Activated naive CD8-positive, alpha-beta T cell treated with anti-CD3 and anti-CD28 coated beads, Interleukin-2, amount 50 U/mL, for 24 hours (primary cell): ENCODE measurements at regions not wholly inside any gene's neighbourhood (a gene's known extent, or its start where the extent isn't known, plus 50 kb on each side); places are given as distances from the start of the nearest gene placed in this dataset.

Experiments used
- ATAC-seq: fragments of 150-1000 bp; cut with Tn5 transposase; one replicate; pipeline ENCODE4 v1.10.0; 2021
- DNase-seq: peaks from one replicate; pipeline ENCODE4 v3.0.0; 2021
- H3K27ac Mint-ChIP-seq: one replicate; pipeline ENCODE4 v1.8.0; 2021; ENCODE audit warnings: mild to moderate bottlenecking, mixed read lengths
- H3K27me3 Mint-ChIP-seq: one replicate; pipeline ENCODE4 v1.8.0; 2021; ENCODE audit warnings: mixed read lengths
- H3K36me3 Mint-ChIP-seq: one replicate; pipeline ENCODE4 v1.8.0; 2021; ENCODE audit warnings: low read depth, mixed read lengths
- H3K4me1 Mint-ChIP-seq: one replicate; pipeline ENCODE4 v1.8.0; 2021; ENCODE audit warnings: mixed read lengths
- H3K4me3 Mint-ChIP-seq: one replicate; pipeline ENCODE4 v1.8.0; 2021; ENCODE audit warnings: mild to moderate bottlenecking, moderate library complexity, mixed read lengths
- H3K9me3 Mint-ChIP-seq: one replicate; pipeline ENCODE4 v1.8.0; 2021; ENCODE audit warnings: mixed read lengths

GRCh38 chr16:48846277-48846676, 236.3 kb upstream of the N4BP1 start:
- ATAC-seq = no peak

DNA sequence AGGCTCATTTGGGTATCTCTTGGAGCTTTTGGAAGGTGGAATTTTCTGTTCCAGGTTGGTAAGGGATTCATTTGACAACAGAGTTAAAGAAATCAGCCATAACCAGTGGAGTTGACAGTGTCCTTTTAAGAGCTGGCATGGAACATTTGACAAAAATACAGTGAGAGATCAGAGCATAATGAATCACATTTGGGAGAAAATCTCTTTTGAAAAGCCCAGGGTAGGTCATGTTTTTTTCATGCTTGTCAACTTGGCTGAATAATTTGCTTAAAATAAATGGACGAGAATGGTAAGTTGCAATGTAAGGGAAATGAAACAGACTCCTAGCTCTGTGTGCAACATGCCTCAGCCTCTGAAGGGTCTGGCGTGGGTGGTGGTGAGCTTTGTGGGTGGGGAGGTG, 235.3 kb upstream of the N4BP1 start:
- DNase-seq (no peak), ATAC-seq (no peak)
- Mint-ChIP-seq H3K27me3 (no peaks in the 10 kb centered on the region), H3K4me3 (no peak overlapping the region), H3K9me3 (no peaks in the 10 kb centered on the region), H3K27ac (no peak overlapping the region), H3K4me1 (no peaks in the 10 kb centered on the region), H3K36me3 (no peaks in the 10 kb centered on the region)

More at GRCh38 chr16:48846277-48846676, 236.3 kb upstream of the N4BP1 start:
- no peak for DNase-seq
- no peaks in the 10 kb centered on the region for H3K36me3 Mint-ChIP-seq
- H3K27ac Mint-ChIP-seq = no peak overlapping the region
- no peaks in the 10 kb centered on the region for H3K9me3 Mint-ChIP-seq
- H3K4me1 Mint-ChIP-seq = no peaks in the 10 kb centered on the region
- no peak overlapping the region for H3K4me3 Mint-ChIP-seq
- no peaks in the 10 kb centered on the region for H3K27me3 Mint-ChIP-seq

DNA sequence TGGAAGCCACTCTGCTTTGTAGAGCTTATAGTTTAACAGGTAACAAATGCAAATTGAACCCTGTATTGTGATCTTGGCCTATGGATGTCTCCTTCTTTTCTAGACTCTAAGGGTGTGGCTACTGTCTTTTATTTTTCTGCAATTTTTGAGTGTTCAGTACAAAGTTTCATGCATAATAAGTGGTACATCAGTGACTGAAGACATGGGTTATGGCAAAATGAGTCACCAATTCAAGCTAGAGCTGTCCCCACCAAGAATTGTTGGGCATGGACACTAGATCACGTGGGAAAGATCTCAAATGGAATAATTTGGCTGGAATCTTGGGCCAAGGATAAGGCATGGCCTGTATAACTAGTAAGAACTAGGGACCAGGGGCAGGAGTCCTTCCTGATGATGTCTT, 228.4 kb upstream of the N4BP1 start:
- no peak overlapping the region for H3K4me3 Mint-ChIP-seq
- no peak for DNase-seq
- H3K27ac Mint-ChIP-seq = no peak overlapping the region
- no peaks in the 10 kb centered on the region for H3K27me3 Mint-ChIP-seq
- H3K36me3 Mint-ChIP-seq = no peaks in the 10 kb centered on the region
- H3K9me3 Mint-ChIP-seq = no peaks in the 10 kb centered on the region
- no peaks in the 10 kb centered on the region for H3K4me1 Mint-ChIP-seq
- ATAC-seq = no peak

- no peak for DNase-seq
- Mint-ChIP-seq H3K27ac (no peak overlapping the region), H3K9me3 (no peaks in the 10 kb centered on the region), H3K27me3 (no peaks in the 10 kb centered on the region), H3K4me1 (no peaks in the 10 kb centered on the region), H3K36me3 (no peaks in the 10 kb centered on the region), H3K4me3 (no peak overlapping the region)
- no peak for ATAC-seq
These were observed 226.7 kb upstream of the N4BP1 start for GRCh38 chr16:48836636-48837035.

GRCh38 chr16:48836067-48836466, 226.1 kb upstream of the N4BP1 start:
- DNase-seq = no peak
- Mint-ChIP-seq H3K27ac (no peak overlapping the region), H3K4me1 (no peaks in the 10 kb centered on the region), H3K27me3 (no peaks in the 10 kb centered on the region), H3K36me3 (no peaks in the 10 kb centered on the region), H3K9me3 (no peaks in the 10 kb centered on the region), H3K4me3 (no peak overlapping the region)
- ATAC-seq = no peak

GRCh38 chr16:48834576-48834975, 224.6 kb upstream of the N4BP1 start:
- DNase-seq (no peak), ATAC-seq (no peak)
- Mint-ChIP-seq H3K9me3 (no peaks in the 10 kb centered on the region), H3K27ac (no peak overlapping the region), H3K4me1 (no peaks in the 10 kb centered on the region), H3K36me3 (no peaks in the 10 kb centered on the region), H3K4me3 (no peak overlapping the region), H3K27me3 (no peaks in the 10 kb centered on the region)

- Mint-ChIP-seq H3K9me3 (no peaks in the 10 kb centered on the region), H3K27ac (no peak overlapping the region), H3K36me3 (no peaks in the 10 kb centered on the region), H3K4me1 (no peaks in the 10 kb centered on the region), H3K27me3 (no peaks in the 10 kb centered on the region), H3K4me3 (no peak overlapping the region)
- DNase-seq (no peak), ATAC-seq (no peak)
These were observed 223.5 kb upstream of the N4BP1 start for GRCh38 chr16:48833461-48833860.

DNA sequence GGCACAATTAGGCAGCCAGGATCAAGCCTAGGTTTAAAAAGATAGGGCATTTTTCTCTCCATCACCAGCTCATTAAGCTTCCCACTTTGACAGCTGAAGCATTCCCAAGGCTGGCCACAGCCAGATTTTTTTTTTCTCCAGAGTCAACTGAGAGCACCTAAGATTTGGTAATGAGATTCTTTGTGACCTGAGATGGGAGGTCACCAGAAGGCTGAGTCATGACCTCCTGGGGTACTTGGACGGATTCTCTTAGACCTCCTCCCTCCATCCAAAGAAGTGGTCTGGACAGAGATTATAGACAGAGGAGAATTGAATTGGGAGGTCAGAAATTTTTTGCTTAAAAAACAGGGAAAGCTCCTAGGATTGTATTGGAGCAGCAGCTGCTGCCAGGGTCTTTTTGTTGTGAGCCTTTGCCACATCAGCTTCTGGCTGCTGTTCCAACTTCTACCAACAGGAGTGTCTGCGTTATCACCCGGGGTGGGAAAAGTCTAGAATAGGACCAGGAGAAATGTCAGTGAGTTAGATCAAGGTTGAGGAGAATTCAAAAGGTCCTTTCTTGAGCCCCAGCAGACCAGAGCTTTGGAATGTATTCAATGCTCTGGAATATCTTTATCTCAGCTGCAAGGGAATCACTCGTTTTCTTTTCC, 221.2 kb upstream of the N4BP1 start:
- no peak overlapping the region for H3K4me3 Mint-ChIP-seq
- H3K9me3 Mint-ChIP-seq = peaks cover 4% of the 10 kb centered on the region
- H3K27ac Mint-ChIP-seq = no peak overlapping the region
- DNase-seq = no peak
- no peak for ATAC-seq
- no peaks in the 10 kb centered on the region for H3K4me1 Mint-ChIP-seq
- H3K27me3 Mint-ChIP-seq = no peaks in the 10 kb centered on the region
- H3K36me3 Mint-ChIP-seq = no peaks in the 10 kb centered on the region

- H3K4me1 Mint-ChIP-seq = no peaks in the 10 kb centered on the region
- ATAC-seq (no peak), DNase-seq (no peak)
- no peaks in the 10 kb centered on the region for H3K27me3 Mint-ChIP-seq
- H3K4me3 Mint-ChIP-seq = no peak overlapping the region
- H3K36me3 Mint-ChIP-seq = no peaks in the 10 kb centered on the region
- H3K9me3 Mint-ChIP-seq = peaks cover 4% of the 10 kb centered on the region
- no peak overlapping the region for H3K27ac Mint-ChIP-seq
These were observed 219.6 kb upstream of the N4BP1 start for GRCh38 chr16:48829336-48830310.

DNA sequence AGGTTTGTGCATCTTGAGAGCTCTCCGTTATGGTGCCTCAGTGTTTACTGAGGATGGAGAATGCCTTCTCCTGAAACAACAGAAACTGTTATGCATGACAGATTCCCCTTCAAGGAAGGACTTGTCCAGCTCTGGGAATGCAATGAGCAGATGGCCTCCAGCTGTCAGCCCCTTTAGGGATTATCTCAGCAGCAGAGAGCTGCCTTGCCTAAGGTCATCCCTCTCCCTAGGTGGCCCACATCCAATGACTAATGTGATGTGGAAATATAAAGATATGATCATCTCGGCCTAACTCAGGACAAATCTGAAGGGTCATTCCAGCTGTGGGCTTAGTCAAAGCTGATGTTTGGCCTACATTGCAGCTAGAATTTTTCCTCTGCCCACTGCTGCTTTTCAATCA, 214.3 kb upstream of the N4BP1 start:
- ATAC-seq = no peak
- no peak for DNase-seq
- Mint-ChIP-seq H3K4me1 (no peaks in the 10 kb centered on the region), H3K9me3 (peaks cover 4% of the 10 kb centered on the region), H3K36me3 (no peaks in the 10 kb centered on the region), H3K27ac (no peak overlapping the region), H3K4me3 (no peak overlapping the region), H3K27me3 (no peaks in the 10 kb centered on the region)

GRCh38 chr16:48822431-48822830, 212.5 kb upstream of the N4BP1 start:
- H3K4me3 Mint-ChIP-seq = no peak overlapping the region
- ATAC-seq = no peak
- H3K9me3 Mint-ChIP-seq = peaks cover 4% of the 10 kb centered on the region
- DNase-seq = no peak
- no peaks in the 10 kb centered on the region for H3K27me3 Mint-ChIP-seq
- H3K27ac Mint-ChIP-seq = no peak overlapping the region
- H3K4me1 Mint-ChIP-seq = no peaks in the 10 kb centered on the region
- H3K36me3 Mint-ChIP-seq = no peaks in the 10 kb centered on the region

DNA sequence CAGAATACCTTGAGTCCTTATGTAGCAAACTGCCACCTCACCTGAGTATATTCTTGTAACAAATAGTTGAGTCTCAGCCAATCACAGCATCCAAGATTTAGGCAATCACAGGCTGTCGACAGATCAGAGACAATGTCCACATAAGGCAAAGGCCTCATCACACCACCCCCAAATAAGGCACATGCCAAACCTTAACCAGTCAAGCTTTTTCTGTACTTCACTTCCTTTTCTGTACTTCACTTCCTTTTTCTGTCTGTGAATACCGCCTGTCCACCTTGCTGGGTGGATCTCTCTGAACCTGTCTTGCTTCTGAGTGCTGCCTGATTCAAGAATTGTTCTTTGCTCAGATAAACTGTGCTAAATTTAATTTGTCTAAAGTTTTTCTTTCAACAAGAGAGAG, 210.4 kb upstream of the N4BP1 start:
- Mint-ChIP-seq H3K4me3 (no peak overlapping the region), H3K27me3 (no peaks in the 10 kb centered on the region), H3K36me3 (no peaks in the 10 kb centered on the region), H3K4me1 (no peaks in the 10 kb centered on the region), H3K9me3 (no peaks in the 10 kb centered on the region), H3K27ac (no peak overlapping the region)
- ATAC-seq (no peak), DNase-seq (no peak)

GRCh38 chr16:48818257-48818656, 208.3 kb upstream of the N4BP1 start:
- no peaks in the 10 kb centered on the region for H3K4me1 Mint-ChIP-seq
- H3K36me3 Mint-ChIP-seq = no peaks in the 10 kb centered on the region
- H3K4me3 Mint-ChIP-seq = no peak overlapping the region
- no peak for ATAC-seq
- H3K27ac Mint-ChIP-seq = no peak overlapping the region
- no peaks in the 10 kb centered on the region for H3K9me3 Mint-ChIP-seq
- no peaks in the 10 kb centered on the region for H3K27me3 Mint-ChIP-seq
- no peak for DNase-seq

- DNase-seq (no peak), ATAC-seq (no peak)
- no peaks in the 10 kb centered on the region for H3K36me3 Mint-ChIP-seq
- H3K4me3 Mint-ChIP-seq = no peak overlapping the region
- H3K4me1 Mint-ChIP-seq = no peaks in the 10 kb centered on the region
- peaks cover 7% of the 10 kb centered on the region for H3K27me3 Mint-ChIP-seq
- H3K9me3 Mint-ChIP-seq = no peaks in the 10 kb centered on the region
- H3K27ac Mint-ChIP-seq = no peak overlapping the region
These were observed 207.1 kb upstream of the N4BP1 start for GRCh38 chr16:48817032-48817431.

DNA sequence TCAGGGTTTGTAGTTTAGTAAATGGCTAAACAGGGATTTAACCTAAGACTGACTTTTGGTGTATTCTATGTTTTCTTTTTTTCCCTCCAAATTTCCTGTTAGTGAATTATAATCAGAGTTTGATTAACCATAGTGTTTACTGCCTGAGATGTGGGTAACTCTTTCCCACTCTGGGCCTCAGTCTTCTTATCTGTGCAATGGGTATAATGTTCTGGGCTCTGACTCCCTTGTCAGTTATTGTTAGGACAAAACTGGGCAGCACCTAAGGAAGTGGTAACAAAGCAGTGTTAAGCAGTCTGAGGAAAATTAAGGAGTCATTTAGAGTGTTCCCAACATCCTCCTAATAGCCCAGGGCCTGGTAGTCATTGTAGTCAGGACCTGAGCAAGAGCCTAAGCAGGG, 206.4 kb upstream of the N4BP1 start:
- no peak for DNase-seq
- Mint-ChIP-seq H3K4me3 (no peak overlapping the region), H3K4me1 (no peaks in the 10 kb centered on the region), H3K27ac (no peak overlapping the region), H3K27me3 (peaks cover 14% of the 10 kb centered on the region), H3K36me3 (no peaks in the 10 kb centered on the region), H3K9me3 (no peaks in the 10 kb centered on the region)
- no peak for ATAC-seq
